ENCODE measurements at regions not wholly inside any gene's neighbourhood (a gene's known extent, or its start where the extent isn't known, plus 50 kb on each side); places are given as distances from the start of the nearest gene placed in this dataset.
"Not testable (repeated sequence)": the region's sequence is repeated elsewhere in the genome, so short reads cannot be mapped to it uniquely, and the experiment has no call there.

GRCh38 chr3:148535001-148535400, 162.7 kb upstream of the AGTR1 start:
- Mint-ChIP-seq H3K27me3 (no peaks in the 10 kb centered on the region), H3K27ac (no peak overlapping the region), H3K36me3 (ENCODE audit: low read depth) (no peaks in the 10 kb centered on the region), H3K4me3 (no peak overlapping the region), H3K4me1 (no peaks in the 10 kb centered on the region), H3K9me3 (no peaks in the 10 kb centered on the region)
- no peak for ATAC-seq (replicated peaks)

GRCh38 chr3:148540266-148540665, 157.4 kb upstream of the AGTR1 start:
- Mint-ChIP-seq H3K36me3 (ENCODE audit: low read depth) (no peaks in the 10 kb centered on the region), H3K27ac (no peak overlapping the region), H3K27me3 (no peaks in the 10 kb centered on the region), H3K4me1 (no peaks in the 10 kb centered on the region), H3K4me3 (no peak overlapping the region), H3K9me3 (no peaks in the 10 kb centered on the region)
- no peak for ATAC-seq (replicated peaks)

GRCh38 chr3:148540851-148541250, 156.9 kb upstream of the AGTR1 start:
- H3K27me3 Mint-ChIP-seq: no peaks in the 10 kb centered on the region
- H3K36me3 Mint-ChIP-seq (ENCODE audit: low read depth): no peaks in the 10 kb centered on the region
- H3K9me3 Mint-ChIP-seq: no peaks in the 10 kb centered on the region
- H3K4me1 Mint-ChIP-seq: no peaks in the 10 kb centered on the region
- H3K27ac Mint-ChIP-seq: no peak overlapping the region
- no peak for ATAC-seq (replicated peaks)
- H3K4me3 Mint-ChIP-seq: no peak overlapping the region

- Mint-ChIP-seq H3K9me3 (no peaks in the 10 kb centered on the region), H3K4me1 (no peaks in the 10 kb centered on the region), H3K36me3 (ENCODE audit: low read depth) (no peaks in the 10 kb centered on the region), H3K4me3 (no peak overlapping the region), H3K27me3 (no peaks in the 10 kb centered on the region), H3K27ac (no peak overlapping the region)
- no peak for ATAC-seq (replicated peaks)
These were observed 150.7 kb upstream of the AGTR1 start for GRCh38 chr3:148546959-148547358.

- Mint-ChIP-seq H3K4me3 (no peak overlapping the region), H3K4me1 (no peaks in the 10 kb centered on the region), H3K9me3 (no peaks in the 10 kb centered on the region), H3K27ac (no peak overlapping the region), H3K36me3 (ENCODE audit: low read depth) (no peaks in the 10 kb centered on the region), H3K27me3 (no peaks in the 10 kb centered on the region)
- ATAC-seq (replicated peaks): no peak
These were observed 145.9 kb upstream of the AGTR1 start for GRCh38 chr3:148551767-148552260.

- Mint-ChIP-seq H3K4me3 (no peak overlapping the region), H3K4me1 (no peaks in the 10 kb centered on the region), H3K27ac (no peak overlapping the region), H3K9me3 (no peaks in the 10 kb centered on the region), H3K36me3 (ENCODE audit: low read depth) (no peaks in the 10 kb centered on the region), H3K27me3 (no peaks in the 10 kb centered on the region)
- no peak for ATAC-seq (replicated peaks)
These were observed 143.3 kb upstream of the AGTR1 start for GRCh38 chr3:148554367-148554766.

- H3K9me3 Mint-ChIP-seq: peaks cover 5% of the 10 kb centered on the region
- ATAC-seq (replicated peaks): no peak
- H3K27ac Mint-ChIP-seq: no peak overlapping the region
- no peaks in the 10 kb centered on the region for H3K4me1 Mint-ChIP-seq
- no peaks in the 10 kb centered on the region for H3K36me3 Mint-ChIP-seq (ENCODE audit: low read depth)
- H3K27me3 Mint-ChIP-seq: no peaks in the 10 kb centered on the region
- H3K4me3 Mint-ChIP-seq: no peak overlapping the region
These were observed 141.0 kb upstream of the AGTR1 start for GRCh38 chr3:148556664-148557063.

GRCh38 chr3:148577579-148577978, 120.1 kb upstream of the AGTR1 start:
- H3K36me3 Mint-ChIP-seq (ENCODE audit: low read depth); H3K4me3 Mint-ChIP-seq; H3K27ac Mint-ChIP-seq; H3K27me3 Mint-ChIP-seq; ATAC-seq (replicated peaks); H3K4me1 Mint-ChIP-seq; H3K9me3 Mint-ChIP-seq: not testable (repeated sequence)

- Mint-ChIP-seq H3K9me3 (no peaks in the 10 kb centered on the region), H3K27ac (no peak overlapping the region), H3K4me3 (no peak overlapping the region), H3K36me3 (ENCODE audit: low read depth) (no peaks in the 10 kb centered on the region), H3K4me1 (no peaks in the 10 kb centered on the region), H3K27me3 (no peaks in the 10 kb centered on the region)
- no peak for ATAC-seq (replicated peaks)
These were observed 115.6 kb upstream of the AGTR1 start for GRCh38 chr3:148582126-148582525.

- no peak for ATAC-seq (replicated peaks)
- no peaks in the 10 kb centered on the region for H3K27me3 Mint-ChIP-seq
- H3K4me1 Mint-ChIP-seq: no peaks in the 10 kb centered on the region
- H3K9me3 Mint-ChIP-seq: no peaks in the 10 kb centered on the region
- H3K4me3 Mint-ChIP-seq: no peak overlapping the region
- no peak overlapping the region for H3K27ac Mint-ChIP-seq
- no peaks in the 10 kb centered on the region for H3K36me3 Mint-ChIP-seq (ENCODE audit: low read depth)
These were observed 113.9 kb upstream of the AGTR1 start for GRCh38 chr3:148583793-148584192.

GRCh38 chr3:148584438-148584837, 113.3 kb upstream of the AGTR1 start:
- Mint-ChIP-seq H3K36me3 (ENCODE audit: low read depth) (no peaks in the 10 kb centered on the region), H3K27ac (no peak overlapping the region), H3K4me1 (no peaks in the 10 kb centered on the region), H3K27me3 (no peaks in the 10 kb centered on the region), H3K9me3 (no peaks in the 10 kb centered on the region), H3K4me3 (no peak overlapping the region)
- ATAC-seq (replicated peaks): no peak

- no peaks in the 10 kb centered on the region for H3K36me3 Mint-ChIP-seq (ENCODE audit: low read depth)
- ATAC-seq (replicated peaks): no peak
- H3K4me3 Mint-ChIP-seq: no peak overlapping the region
- H3K27me3 Mint-ChIP-seq: no peaks in the 10 kb centered on the region
- H3K4me1 Mint-ChIP-seq: no peaks in the 10 kb centered on the region
- no peak overlapping the region for H3K27ac Mint-ChIP-seq
- H3K9me3 Mint-ChIP-seq: no peaks in the 10 kb centered on the region
These were observed 111.9 kb upstream of the AGTR1 start for GRCh38 chr3:148585671-148586379.

GRCh38 chr3:148588291-148588690, 109.4 kb upstream of the AGTR1 start:
- no peaks in the 10 kb centered on the region for H3K4me1 Mint-ChIP-seq
- H3K9me3 Mint-ChIP-seq: no peaks in the 10 kb centered on the region
- no peak overlapping the region for H3K27ac Mint-ChIP-seq
- no peaks in the 10 kb centered on the region for H3K27me3 Mint-ChIP-seq
- no peaks in the 10 kb centered on the region for H3K36me3 Mint-ChIP-seq (ENCODE audit: low read depth)
- no peak overlapping the region for H3K4me3 Mint-ChIP-seq
- ATAC-seq (replicated peaks): no peak

- Mint-ChIP-seq H3K27me3 (no peaks in the 10 kb centered on the region), H3K4me3 (no peak overlapping the region), H3K36me3 (ENCODE audit: low read depth) (no peaks in the 10 kb centered on the region), H3K4me1 (no peaks in the 10 kb centered on the region), H3K9me3 (no peaks in the 10 kb centered on the region), H3K27ac (no peak overlapping the region)
- ATAC-seq (replicated peaks): no peak
These were observed 106.2 kb upstream of the AGTR1 start for GRCh38 chr3:148591525-148591924.

GRCh38 chr3:148598619-148599018, 99.1 kb upstream of the AGTR1 start:
- Mint-ChIP-seq H3K9me3 (peaks cover 6% of the 10 kb centered on the region), H3K27me3 (no peaks in the 10 kb centered on the region), H3K27ac (no peak overlapping the region), H3K4me1 (no peaks in the 10 kb centered on the region), H3K4me3 (no peak overlapping the region), H3K36me3 (ENCODE audit: low read depth) (no peaks in the 10 kb centered on the region)
- ATAC-seq (replicated peaks): no peak

GRCh38 chr3:148599481-148599880, 98.2 kb upstream of the AGTR1 start:
- H3K27ac Mint-ChIP-seq: no peak overlapping the region
- no peak for ATAC-seq (replicated peaks)
- H3K27me3 Mint-ChIP-seq: no peaks in the 10 kb centered on the region
- peaks cover 6% of the 10 kb centered on the region for H3K9me3 Mint-ChIP-seq
- no peaks in the 10 kb centered on the region for H3K4me1 Mint-ChIP-seq
- no peak overlapping the region for H3K4me3 Mint-ChIP-seq
- H3K36me3 Mint-ChIP-seq (ENCODE audit: low read depth): no peaks in the 10 kb centered on the region

Data from activated T-helper 17 cell treated with anti-CD3 and anti-CD28 coated beads, Interleukin-2, amount 50 U/mL, for 72 hours (primary cell).